Prostate gland (tissue), 2 donors: ENCODE measurements at regions not wholly inside any gene's neighbourhood (a gene's known extent, or its start where the extent isn't known, plus 50 kb on each side); places are given as distances from the start of the nearest gene placed in this dataset.

Experiments used
- DNase-seq: peaks from one replicate; pipeline ENCODE4 v3.0.0-alpha.2; 2019; ENCODE audit warnings: low spot score
- H3K27ac ChIP-seq, 2 donors: fragments of 200-600 bp; sonication (generic); 2 replicates each; pipeline ENCODE4 v1.5.1; 2017 to 2019
- H3K27me3 ChIP-seq: fragments of 200-600 bp; sonication (generic); replicated peaks from 2 replicates; pipeline ENCODE4 v1.5.1; 2019; ENCODE audit not compliant: insufficient read depth
- H3K36me3 ChIP-seq, 2 donors: fragments of 200-600 bp; sonication (generic); 1 replicate in 1 of 2; 2 replicates in 1 of 2; pipeline versions ENCODE4 v1.5.1 to v1.8.1; 2017 to 2019
- H3K4me1 ChIP-seq: fragments of 200-600 bp; sonication (generic); replicated peaks from 2 replicates; pipeline ENCODE4 v1.5.1; 2019
- H3K4me3 ChIP-seq, 2 donors: fragments of 200-600 bp; sonication (generic); 2 replicates each; pipeline ENCODE4 v1.5.1; 2017 to 2019
- H3K9me3 ChIP-seq: fragments of 200-600 bp; sonication (generic); 2 replicates; pipeline ENCODE4 v1.5.1; 2017
- CTCF ChIP-seq, 4 experiments: fragments of 200-600 bp in 2 of 4; fragments of 450-650 bp in 2 of 4; sonication (generic) in 2 of 4; IDR thresholded peaks; 1 replicate in 3 of 4; 2 replicates in 1 of 4; pipeline ENCODE4 v1.5.1; 2016 to 2019; ENCODE audit warnings: antibody characterized with exemption in 4 of 4, mild to moderate bottlenecking in 2 of 4, moderate library complexity in 2 of 4
- POLR2A ChIP-seq: fragments of 450-650 bp; IDR thresholded peaks from one replicate; pipeline ENCODE4 v1.6.1; 2016; ENCODE audit warnings: antibody characterized with exemption, mild to moderate bottlenecking
- POLR2AphosphoS5 ChIP-seq: sonication (generic); formaldehyde crosslinking; IDR thresholded peaks from one replicate; pipeline ENCODE4 v1.6.1; 2017; ENCODE audit warnings: antibody characterized with exemption
- WGBS: methylation state at CpG from one replicate; pipeline ENCODE4 v1.1.5; 2018; 5-methylcytosine and 5-hydroxymethylcytosine counted together
- intact Hi-C: fragments of 100-400 bp; cut with DNase I; formaldehyde crosslinking; loops from one replicate; pipeline ENCODE4 v1.14.2; 2022

DNA sequence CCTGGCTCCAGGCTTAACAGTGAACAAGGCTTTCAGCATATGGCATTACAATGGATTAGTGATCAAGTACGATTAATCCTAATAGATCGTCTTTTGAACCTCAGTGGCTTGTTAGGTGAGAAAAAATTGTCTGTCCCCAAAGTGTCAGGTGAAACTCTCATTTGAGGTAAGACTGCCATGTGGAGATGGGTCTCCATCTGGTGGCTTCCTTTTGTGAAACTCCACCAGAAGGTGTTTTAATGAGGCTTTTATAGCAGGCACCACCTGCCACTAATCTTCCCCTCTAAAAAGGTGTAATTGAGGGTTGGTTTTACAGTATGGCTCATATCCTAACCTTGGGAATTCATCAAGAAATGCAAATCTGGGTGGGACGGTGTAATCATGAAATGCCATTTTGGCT is 471.1 kb upstream of the MPDZ start:
- Histone ChIP-seq H3K27me3 (no peaks in the 10 kb centered on the region), H3K27ac (no peak overlapping the region), H3K4me1 (no peaks in the 10 kb centered on the region), H3K9me3 (no peaks in the 10 kb centered on the region), H3K4me3 (no peak overlapping the region), H3K36me3 (no peaks in the 10 kb centered on the region)
- intact Hi-C loops = no loop called here
- 94% methylated on average over 3 of the region's 3 CpGs for WGBS
- TF ChIP-seq POLR2A (no peak), POLR2AphosphoS5 (no peak), CTCF (IDR thresholded peaks at IDR 0.05) (no peak)
- no peak for DNase-seq

DNA sequence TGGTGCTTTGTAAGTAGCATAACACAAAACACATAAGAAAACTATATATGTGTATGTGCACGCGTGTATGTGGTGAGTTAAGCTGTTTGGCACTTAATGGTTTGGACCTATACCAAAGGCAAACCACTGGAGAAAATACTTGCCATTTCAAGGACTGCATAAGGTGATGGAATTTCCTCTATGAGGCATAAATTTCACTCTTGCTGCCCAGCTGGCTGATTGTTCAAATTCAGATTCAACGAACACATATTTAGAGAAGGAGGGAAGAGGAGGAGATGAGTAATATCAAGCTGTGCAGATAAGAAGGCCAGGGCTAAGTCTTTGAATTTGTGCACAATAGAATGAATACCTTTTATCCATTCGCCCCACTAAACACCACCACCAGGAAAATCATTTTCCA is 470.6 kb upstream of the MPDZ start:
- no peak for TF ChIP-seq POLR2AphosphoS5
- no peak for TF ChIP-seq CTCF (IDR thresholded peaks at IDR 0.05)
- no peak for TF ChIP-seq POLR2A
- intact Hi-C loops = no loop called here
- 91% methylated on average over 4 of the region's 4 CpGs for WGBS
- Histone ChIP-seq H3K4me3 (no peak overlapping the region), H3K9me3 (no peaks in the 10 kb centered on the region), H3K27me3 (no peaks in the 10 kb centered on the region), H3K27ac (no peak overlapping the region), H3K36me3 (no peaks in the 10 kb centered on the region), H3K4me1 (no peaks in the 10 kb centered on the region)
- DNase-seq = no peak

- no peak overlapping the region for H3K4me3 ChIP-seq
- H3K27ac ChIP-seq = no peak overlapping the region
- DNase-seq = no peak
- H3K27me3 ChIP-seq = no peaks in the 10 kb centered on the region
- 55% methylated on average over 1 of the region's 1 CpG for WGBS
- intact Hi-C loops = no loop called here
- H3K4me1 ChIP-seq = no peaks in the 10 kb centered on the region
- H3K36me3 ChIP-seq = no peaks in the 10 kb centered on the region
- TF ChIP-seq POLR2AphosphoS5 (no peak), POLR2A (no peak)
- no peaks in the 10 kb centered on the region for H3K9me3 ChIP-seq
These were observed 467.4 kb upstream of the MPDZ start for GRCh38 chr9:13746876-13747275.

DNA sequence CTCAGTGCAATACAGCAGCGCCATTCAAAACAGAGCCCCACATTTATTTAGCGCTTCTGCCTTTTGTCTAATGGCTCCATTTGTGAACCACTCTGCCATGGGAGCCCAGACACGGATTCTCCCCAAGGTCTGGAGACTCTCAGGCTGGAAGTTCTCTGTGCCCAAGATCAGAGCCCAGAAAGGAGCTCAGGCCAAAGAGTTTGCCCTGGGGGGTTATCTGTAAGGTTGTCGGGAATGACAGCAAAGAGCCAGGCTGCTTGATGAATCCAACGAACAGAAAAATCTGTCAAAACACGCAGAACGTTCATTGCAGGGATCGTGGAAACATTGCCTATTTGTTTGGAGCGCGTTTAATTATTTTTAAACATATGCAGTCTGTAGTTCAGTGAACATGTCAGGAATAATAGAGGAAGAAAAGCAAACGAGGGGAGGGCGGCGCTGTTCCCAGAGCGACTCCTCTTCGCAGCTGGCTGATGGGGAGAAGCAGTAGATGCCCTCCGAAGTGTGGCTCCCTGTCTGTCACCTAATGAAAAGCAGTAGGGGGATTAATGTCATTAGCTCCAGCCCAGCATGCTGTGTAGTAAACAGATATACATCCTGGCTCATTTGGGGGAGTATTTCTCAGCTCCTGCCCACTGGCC is 464.9 kb upstream of the MPDZ start:
- intact Hi-C loops = no loop called here
- Histone ChIP-seq H3K9me3 (no peaks in the 10 kb centered on the region), H3K27me3 (no peaks in the 10 kb centered on the region), H3K36me3 (no peaks in the 10 kb centered on the region), H3K4me1 (no peaks in the 10 kb centered on the region), H3K4me3 (no peak overlapping the region), H3K27ac (no peak overlapping the region)
- no peak for TF ChIP-seq CTCF (IDR thresholded peaks at IDR 0.05)
- no peak for TF ChIP-seq POLR2A
- WGBS = 76% methylated on average over 16 of the region's 16 CpGs
- DNase-seq = no peak

GRCh38 chr9:13737885-13738284 is 458.4 kb upstream of the MPDZ start:
- H3K4me3 ChIP-seq = no peak overlapping the region
- H3K4me1 ChIP-seq = no peaks in the 10 kb centered on the region
- H3K9me3 ChIP-seq = no peaks in the 10 kb centered on the region
- no peaks in the 10 kb centered on the region for H3K36me3 ChIP-seq
- no peak for DNase-seq
- H3K27ac ChIP-seq = no peak overlapping the region
- no peaks in the 10 kb centered on the region for H3K27me3 ChIP-seq
- intact Hi-C loops = no loop called here
- TF ChIP-seq POLR2A (no peak), POLR2AphosphoS5 (no peak), CTCF (IDR thresholded peaks at IDR 0.05) (no peak)
